HepG2 (cell line): ENCODE measurements at regions not wholly inside any gene's neighbourhood (a gene's known extent, or its start where the extent isn't known, plus 50 kb on each side); places are given as distances from the start of the nearest gene placed in this dataset.

Experiments used
- ATAC-seq: fragments of 200-7000 bp; cut with Tn5 transposase; 3 replicates; pipeline ENCODE4 v1.9.1; 2020; ENCODE audit warnings: mild to moderate bottlenecking, moderate library complexity
- BruUV-seq: library from RNA; stranded (reverse); fragments of 400-500 nt; replicated peaks from 2 replicates; lab custom pipeline; 2021; lab: Mats Ljungman, UMichigan
- CTCF ChIA-PET: fragments of 300-600 bp; formaldehyde crosslinking; extraction: SDS; loops from one replicate; lab custom pipeline; 2021; ENCODE audit warnings: low total read pairs, inconsistent platforms, low intra/inter-chr PET ratio; lab: Yijun Ruan, JAX
- POLR2A ChIA-PET: fragments of 350-600 bp; sonication (Branson Sonifier 250); formaldehyde crosslinking; loops from one replicate; lab custom pipeline; 2020; ENCODE audit warnings: antibody characterized with exemption, inconsistent platforms; lab: Yijun Ruan, JAX
- DNase-seq: peaks from one replicate; pipeline ENCODE4 v3.0.0-alpha.2; 2015; ENCODE audit warnings: low spot score
- FAIRE-seq: peaks from 3 replicates; lab custom pipeline; 2011; peaks lifted over from hg19 to GRCh38; lab: Jason Lieb, UNC
- H2AFZ ChIP-seq: one replicate; pipeline ENCODE4 v1.6.1; 2011; ENCODE audit warnings: low read length, inconsistent platforms
- H3K27ac ChIP-seq: fragments of 300-600 bp; 3 replicates; pipeline ENCODE4 v1.8.0; 2011; ENCODE audit warnings: mixed run types, mild to moderate bottlenecking, mixed read lengths, low read length, inconsistent platforms; ENCODE audit not compliant: insufficient read depth; ENCODE audit errors: extremely low read length
- H3K27me3 ChIP-seq, 2 experiments: fragments of 200-600 bp in 1 of 2; 2 replicates in 1 of 2; 3 replicates in 1 of 2; pipeline versions ENCODE4 v1.6.0 to v1.8.0; 2011; ENCODE audit warnings: low read length in 2 of 2, mild to moderate bottlenecking in 2 of 2, moderate library complexity in 2 of 2, inconsistent platforms in 1 of 2; ENCODE audit not compliant: insufficient read depth in 2 of 2, control insufficient read depth in 1 of 2
- H3K36me3 ChIP-seq, 2 experiments: fragments of 200-600 bp in 1 of 2; replicated peaks in 1 of 2; 2 replicates in 1 of 2; 3 replicates in 1 of 2; pipeline versions ENCODE4 v1.5.1 to v1.8.0; 2011; ENCODE audit warnings: low read length in 2 of 2, inconsistent platforms in 1 of 2; ENCODE audit not compliant: insufficient read depth in 2 of 2, control insufficient read depth in 1 of 2
- H3K4me1 ChIP-seq: 2 replicates; pipeline ENCODE4 v1.5.1; 2012; ENCODE audit warnings: low read length, inconsistent platforms; ENCODE audit not compliant: insufficient read depth
- H3K4me2 ChIP-seq: 2 replicates; pipeline ENCODE4 v1.6.0; 2011; ENCODE audit warnings: low read depth, low read length, inconsistent platforms
- H3K4me3 ChIP-seq, 3 experiments: fragments of 200-600 bp in 1 of 3; sonication (generic), shearing (Covaris generic) in 1 of 3; replicated peaks in 1 of 3; 2 replicates each; pipeline ENCODE4 v1.5.1; 2011 to 2016; ENCODE audit warnings: low read length in 3 of 3, inconsistent platforms in 2 of 3, low read depth in 2 of 3, mild to moderate bottlenecking in 2 of 3, control low read depth in 1 of 3, mixed read lengths in 1 of 3; ENCODE audit not compliant: insufficient read depth in 1 of 3
- H3K79me2 ChIP-seq: one replicate; pipeline ENCODE4 v1.6.1; 2011; ENCODE audit warnings: low read length, inconsistent platforms; ENCODE audit not compliant: insufficient read depth
- H3K9ac ChIP-seq: 2 replicates; pipeline ENCODE4 v1.6.0; 2011; ENCODE audit warnings: mild to moderate bottlenecking, low read depth, low read length, inconsistent platforms; ENCODE audit not compliant: insufficient read depth
- H3K9me3 ChIP-seq: 2 replicates; pipeline ENCODE4 v1.5.1; 2012; ENCODE audit warnings: mild to moderate bottlenecking, low read length
- H4K20me1 ChIP-seq: 2 replicates; pipeline ENCODE4 v1.6.0; 2011; ENCODE audit warnings: inconsistent platforms, mild to moderate bottlenecking, low read length, moderate library complexity; ENCODE audit not compliant: insufficient read depth
- ATF1 ChIP-seq: IDR thresholded peaks from 2 replicates; pipeline ENCODE4 v1.6.1; 2016; ENCODE audit warnings: mild to moderate bottlenecking, control low read depth
- BRD4 ChIP-seq: sonication (generic); formaldehyde crosslinking; IDR thresholded peaks from 2 replicates; pipeline ENCODE4 v1.4.0; 2020; ENCODE audit warnings: missing genetic modification reagents
- CBFB ChIP-seq: sonication (generic); formaldehyde crosslinking; IDR thresholded peaks from 2 replicates; pipeline ENCODE4 v1.4.0; 2020; ENCODE audit warnings: missing genetic modification reagents
- CENPX ChIP-seq: sonication (generic); formaldehyde crosslinking; IDR thresholded peaks from 2 replicates; pipeline ENCODE4 v1.9.0; 2021; ENCODE audit warnings: mild to moderate bottlenecking, missing genetic modification reagents, moderate library complexity
- CREM ChIP-seq, 2 experiments: sonication (generic) in 1 of 2; formaldehyde crosslinking in 1 of 2; IDR thresholded peaks; 2 replicates each; pipeline versions ENCODE4 v1.4.0 to v1.6.1; 2016 to 2020; ENCODE audit warnings: antibody characterized with exemption in 1 of 2, mild to moderate bottlenecking in 1 of 2, missing genetic modification reagents in 1 of 2
- FOXA1 ChIP-seq, 2 experiments: fragments of 450-650 bp in 1 of 2; sonication (generic) in 1 of 2; formaldehyde crosslinking in 1 of 2; IDR thresholded peaks; 2 replicates each; pipeline versions ENCODE4 v1.4.0 to v1.6.1; 2016 to 2020; ENCODE audit warnings: missing genetic modification reagents in 1 of 2
- HCFC1 ChIP-seq: fragments of 150-350 bp; IDR thresholded peaks from 2 replicates; pipeline ENCODE4 v1.6.1; 2014; ENCODE audit warnings: low read depth, low read length
- KAT2B ChIP-seq: fragments of 150-350 bp; IDR thresholded peaks from 2 replicates; pipeline ENCODE4 v1.6.1; 2014; ENCODE audit warnings: low read depth, low read length, borderline replicate concordance
- MAFG ChIP-seq: sonication (generic); formaldehyde crosslinking; IDR thresholded peaks from 2 replicates; pipeline ENCODE4 v1.5.1; 2020; ENCODE audit warnings: mild to moderate bottlenecking, missing genetic modification reagents
- YY1 ChIP-seq: IDR thresholded peaks from 2 replicates; pipeline ENCODE4 v1.6.1; 2011; ENCODE audit warnings: low read length, low read depth, moderate library complexity, mild to moderate bottlenecking; ENCODE audit not compliant: insufficient read depth, insufficient replicate concordance
- ZBTB42 ChIP-seq: sonication (generic); formaldehyde crosslinking; IDR thresholded peaks from 2 replicates; pipeline ENCODE4 v1.5.0; 2020; ENCODE audit warnings: mild to moderate bottlenecking, missing genetic modification reagents
- ZNF317 ChIP-seq: sonication (generic); formaldehyde crosslinking; IDR thresholded peaks from 2 replicates; pipeline ENCODE4 v1.5.0; 2020; ENCODE audit warnings: mild to moderate bottlenecking, missing genetic modification reagents
- WGBS: methylation state at CpG from one replicate; pipeline ENCODE4 v1.1.6; 2017; ENCODE audit warnings: low lambda C conversion rate; 5-methylcytosine and 5-hydroxymethylcytosine counted together
- in situ Hi-C: cut with HindIII; loops from 2 replicates; pipeline ENCODE4 v1.10.0; 2017; ENCODE audit warnings: low pct_unique_long_range_greater_than_20kb; ENCODE audit not compliant: extremely low pct_ligation_motif_present
- intact Hi-C: fragments of 100-400 bp; cut with micrococcal nuclease; formaldehyde crosslinking; loops from one replicate; pipeline ENCODE4 v1.10.0; 2022; ENCODE audit not compliant: unreplicated experiment
- TF ChIP-seq, protein P1 (sequence below): sonication (generic); formaldehyde crosslinking; IDR thresholded peaks from 2 replicates; pipeline ENCODE4 v1.5.0; 2020; ENCODE audit warnings: mild to moderate bottlenecking, missing genetic modification reagents, moderate library complexity
- TF ChIP-seq, protein P2 (sequence below): IDR thresholded peaks from 2 replicates; pipeline ENCODE4 v1.6.1; 2016; ENCODE audit warnings: missing biosample characterization, missing genetic modification reagents, low read depth
- TF ChIP-seq, protein P3 (sequence below): sonication (generic); formaldehyde crosslinking; IDR thresholded peaks from 2 replicates; pipeline ENCODE4 v1.4.0; 2020; ENCODE audit warnings: mild to moderate bottlenecking, missing genetic modification reagents
- TF ChIP-seq, protein P4 (sequence below): sonication (generic); formaldehyde crosslinking; conservative IDR thresholded peaks from 2 replicates; pipeline ENCODE4 v1.8.0; 2022; ENCODE audit warnings: mild to moderate bottlenecking, moderate library complexity, missing genetic modification reagents
- TF ChIP-seq, protein P5 (sequence below): IDR thresholded peaks from 2 replicates; pipeline ENCODE4 v1.6.1; 2018; ENCODE audit warnings: missing genetic modification reagents
- TF ChIP-seq, protein P6 (sequence below), 2 experiments: fragments of 450-650 bp in 1 of 2; sonication (generic) in 1 of 2; formaldehyde crosslinking; IDR thresholded peaks; 2 replicates each; pipeline versions ENCODE4 v1.5.0 to v1.8.0; 2020 to 2022; ENCODE audit warnings: mild to moderate bottlenecking in 1 of 2, missing genetic modification reagents in 1 of 2

DNA sequence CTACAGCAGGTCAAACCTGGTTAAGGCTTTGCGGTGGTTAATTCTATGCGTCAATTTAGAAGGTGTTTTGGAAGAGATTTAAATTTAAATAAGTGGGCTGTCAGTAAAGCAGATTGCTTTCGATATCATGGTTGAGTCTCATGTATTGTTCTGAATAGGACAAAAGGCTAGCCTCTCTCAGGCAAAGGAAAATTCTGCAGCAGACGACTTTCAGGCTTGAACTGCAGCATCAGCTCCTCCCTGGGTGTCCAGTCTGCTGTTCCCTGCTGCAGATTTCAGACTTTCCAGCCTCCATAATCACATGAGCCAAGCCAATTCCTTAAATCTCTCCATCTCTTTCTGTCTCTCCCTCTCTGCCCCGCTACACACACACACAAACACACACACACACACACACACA lies 143.2 kb downstream of the TUSC7 start:
- Histone ChIP-seq H2AFZ (no peak overlapping the region), H3K4me2 (no peak overlapping the region), H3K9ac (no peak overlapping the region), H3K27me3 (no peaks in the 10 kb centered on the region), H4K20me1 (no peaks in the 10 kb centered on the region), H3K27ac (no peak overlapping the region), H3K4me1 (no peaks in the 10 kb centered on the region), H3K9me3 (no peaks in the 10 kb centered on the region), H3K79me2 (no peaks in the 10 kb centered on the region), H3K4me3 (no peak overlapping the region), H3K36me3 (no peaks in the 10 kb centered on the region)
- TF ChIP-seq, protein P1, sequence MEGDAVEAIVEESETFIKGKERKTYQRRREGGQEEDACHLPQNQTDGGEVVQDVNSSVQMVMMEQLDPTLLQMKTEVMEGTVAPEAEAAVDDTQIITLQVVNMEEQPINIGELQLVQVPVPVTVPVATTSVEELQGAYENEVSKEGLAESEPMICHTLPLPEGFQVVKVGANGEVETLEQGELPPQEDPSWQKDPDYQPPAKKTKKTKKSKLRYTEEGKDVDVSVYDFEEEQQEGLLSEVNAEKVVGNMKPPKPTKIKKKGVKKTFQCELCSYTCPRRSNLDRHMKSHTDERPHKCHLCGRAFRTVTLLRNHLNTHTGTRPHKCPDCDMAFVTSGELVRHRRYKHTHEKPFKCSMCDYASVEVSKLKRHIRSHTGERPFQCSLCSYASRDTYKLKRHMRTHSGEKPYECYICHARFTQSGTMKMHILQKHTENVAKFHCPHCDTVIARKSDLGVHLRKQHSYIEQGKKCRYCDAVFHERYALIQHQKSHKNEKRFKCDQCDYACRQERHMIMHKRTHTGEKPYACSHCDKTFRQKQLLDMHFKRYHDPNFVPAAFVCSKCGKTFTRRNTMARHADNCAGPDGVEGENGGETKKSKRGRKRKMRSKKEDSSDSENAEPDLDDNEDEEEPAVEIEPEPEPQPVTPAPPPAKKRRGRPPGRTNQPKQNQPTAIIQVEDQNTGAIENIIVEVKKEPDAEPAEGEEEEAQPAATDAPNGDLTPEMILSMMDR (CRISPR knock-in tag) = no peak
- TF ChIP-seq CENPX (CRISPR knock-in tag) (no peak), MAFG (no peak), ZBTB42 (CRISPR knock-in tag) (no peak), KAT2B (no peak), CREM (IDR thresholded peaks at IDR 0.05) (no peak), CREM (CRISPR knock-in tag; IDR thresholded peaks at IDR 0.05) (no peak), YY1 (no peak), ATF1 (CRISPR knock-in tag) (no peak), BRD4 (no peak), FOXA1 (IDR thresholded peaks at IDR 0.05) (no peak), FOXA1 (CRISPR knock-in tag; IDR thresholded peaks at IDR 0.05) (no peak), CBFB (CRISPR knock-in tag) (no peak), ZNF317 (no peak), HCFC1 (no peak)
- TF ChIP-seq, protein P2, sequence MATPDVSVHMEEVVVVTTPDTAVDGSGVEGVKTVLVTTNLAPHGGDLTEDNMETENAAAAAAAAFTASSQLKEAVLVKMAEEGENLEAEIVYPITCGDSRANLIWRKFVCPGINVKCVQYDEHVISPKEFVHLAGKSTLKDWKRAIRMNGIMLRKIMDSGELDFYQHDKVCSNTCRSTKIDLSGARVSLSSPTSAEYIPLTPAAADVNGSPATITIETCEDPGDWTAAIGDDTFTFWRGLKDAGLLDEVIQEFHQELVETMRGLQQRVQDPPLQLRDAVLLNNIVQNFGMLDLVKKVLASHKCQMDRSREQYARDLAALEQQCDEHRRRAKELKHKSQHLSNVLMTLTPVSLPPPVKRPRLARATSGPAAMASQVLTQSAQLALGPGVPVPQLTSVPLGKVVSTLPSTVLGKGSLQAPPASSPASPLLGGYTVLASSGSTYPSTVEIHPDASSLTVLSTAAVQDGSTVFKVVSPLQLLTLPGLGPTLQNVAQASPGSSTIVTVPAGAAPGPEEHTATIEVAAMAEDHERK = no peak
- TF ChIP-seq, protein P3, sequence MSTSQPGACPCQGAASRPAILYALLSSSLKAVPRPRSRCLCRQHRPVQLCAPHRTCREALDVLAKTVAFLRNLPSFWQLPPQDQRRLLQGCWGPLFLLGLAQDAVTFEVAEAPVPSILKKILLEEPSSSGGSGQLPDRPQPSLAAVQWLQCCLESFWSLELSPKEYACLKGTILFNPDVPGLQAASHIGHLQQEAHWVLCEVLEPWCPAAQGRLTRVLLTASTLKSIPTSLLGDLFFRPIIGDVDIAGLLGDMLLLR (CRISPR knock-in tag) = no peak
- TF ChIP-seq, protein P4, sequence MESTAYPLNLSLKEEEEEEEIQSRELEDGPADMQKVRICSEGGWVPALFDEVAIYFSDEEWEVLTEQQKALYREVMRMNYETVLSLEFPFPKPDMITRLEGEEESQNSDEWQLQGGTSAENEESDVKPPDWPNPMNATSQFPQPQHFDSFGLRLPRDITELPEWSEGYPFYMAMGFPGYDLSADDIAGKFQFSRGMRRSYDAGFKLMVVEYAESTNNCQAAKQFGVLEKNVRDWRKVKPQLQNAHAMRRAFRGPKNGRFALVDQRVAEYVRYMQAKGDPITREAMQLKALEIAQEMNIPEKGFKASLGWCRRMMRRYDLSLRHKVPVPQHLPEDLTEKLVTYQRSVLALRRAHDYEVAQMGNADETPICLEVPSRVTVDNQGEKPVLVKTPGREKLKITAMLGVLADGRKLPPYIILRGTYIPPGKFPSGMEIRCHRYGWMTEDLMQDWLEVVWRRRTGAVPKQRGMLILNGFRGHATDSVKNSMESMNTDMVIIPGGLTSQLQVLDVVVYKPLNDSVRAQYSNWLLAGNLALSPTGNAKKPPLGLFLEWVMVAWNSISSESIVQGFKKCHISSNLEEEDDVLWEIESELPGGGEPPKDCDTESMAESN (CRISPR knock-in tag) = no peak
- TF ChIP-seq, protein P5, sequence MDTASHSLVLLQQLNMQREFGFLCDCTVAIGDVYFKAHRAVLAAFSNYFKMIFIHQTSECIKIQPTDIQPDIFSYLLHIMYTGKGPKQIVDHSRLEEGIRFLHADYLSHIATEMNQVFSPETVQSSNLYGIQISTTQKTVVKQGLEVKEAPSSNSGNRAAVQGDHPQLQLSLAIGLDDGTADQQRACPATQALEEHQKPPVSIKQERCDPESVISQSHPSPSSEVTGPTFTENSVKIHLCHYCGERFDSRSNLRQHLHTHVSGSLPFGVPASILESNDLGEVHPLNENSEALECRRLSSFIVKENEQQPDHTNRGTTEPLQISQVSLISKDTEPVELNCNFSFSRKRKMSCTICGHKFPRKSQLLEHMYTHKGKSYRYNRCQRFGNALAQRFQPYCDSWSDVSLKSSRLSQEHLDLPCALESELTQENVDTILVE (CRISPR knock-in tag) = no peak
- TF ChIP-seq, protein P6, sequence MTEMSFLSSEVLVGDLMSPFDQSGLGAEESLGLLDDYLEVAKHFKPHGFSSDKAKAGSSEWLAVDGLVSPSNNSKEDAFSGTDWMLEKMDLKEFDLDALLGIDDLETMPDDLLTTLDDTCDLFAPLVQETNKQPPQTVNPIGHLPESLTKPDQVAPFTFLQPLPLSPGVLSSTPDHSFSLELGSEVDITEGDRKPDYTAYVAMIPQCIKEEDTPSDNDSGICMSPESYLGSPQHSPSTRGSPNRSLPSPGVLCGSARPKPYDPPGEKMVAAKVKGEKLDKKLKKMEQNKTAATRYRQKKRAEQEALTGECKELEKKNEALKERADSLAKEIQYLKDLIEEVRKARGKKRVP (CRISPR knock-in tag; IDR thresholded peaks at IDR 0.05) = no peak
- FAIRE-seq = no peak
- 29% methylated on average over 5 of the region's 5 CpGs for WGBS
- ChIA-PET CTCF (no interaction called here), POLR2A (no interaction called here)
- no peak for ATAC-seq
- intact Hi-C loops = no loop called here
- in situ Hi-C loops = no loop called here
- DNase-seq = no peak
- no TSS peak for BruUV-seq
